Activated CD4-positive, CD25-positive, alpha-beta regulatory T cell treated with anti-CD3 and anti-CD28 coated beads, Interleukin-2, amount 50 U/mL, for 72 hours (primary cell): ENCODE measurements at regions not wholly inside any gene's neighbourhood (a gene's known extent, or its start where the extent isn't known, plus 50 kb on each side); places are given as distances from the start of the nearest gene placed in this dataset.

ENCODE experiments used
- DNase-seq: peaks from one replicate; pipeline ENCODE4 v3.0.0; 2021

DNA sequence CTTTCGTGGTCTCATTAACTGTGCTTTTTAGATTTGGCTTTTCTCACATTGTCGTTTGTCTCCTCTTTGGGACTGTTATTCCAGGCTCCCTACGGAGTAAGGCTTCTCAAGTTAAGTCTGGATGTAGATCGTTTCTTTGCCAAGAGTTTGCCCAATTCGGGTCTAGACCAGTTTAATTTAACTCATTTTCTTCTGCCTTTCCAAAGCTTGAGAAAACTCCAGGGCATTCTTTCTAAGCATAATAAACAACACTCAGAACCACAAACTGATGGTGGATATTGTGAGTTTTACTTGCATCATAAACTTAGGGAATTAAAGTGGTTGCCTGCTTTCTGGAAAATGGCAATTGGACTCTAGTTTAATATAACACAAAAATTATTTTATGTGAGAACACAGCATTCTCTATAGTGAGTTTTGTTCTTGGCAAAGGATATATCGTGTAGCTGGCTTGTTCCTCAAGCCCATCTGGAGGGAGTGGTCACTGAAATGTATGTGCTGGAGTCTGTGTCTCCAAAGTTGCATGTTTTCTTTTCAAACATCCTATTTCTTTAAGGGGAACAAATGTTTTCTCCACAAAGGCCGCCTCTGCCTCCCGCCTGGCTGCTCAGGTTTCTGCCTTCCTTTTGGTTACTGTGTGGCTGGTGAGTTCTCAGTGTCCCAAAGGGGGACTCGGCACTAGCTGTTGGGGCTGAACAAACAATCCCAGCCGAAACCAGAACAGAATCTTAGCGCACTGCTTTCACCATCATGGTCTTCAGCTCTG, 211.3 kb upstream of the FBN2 start:
- DNase-seq, result no peak

DNA sequence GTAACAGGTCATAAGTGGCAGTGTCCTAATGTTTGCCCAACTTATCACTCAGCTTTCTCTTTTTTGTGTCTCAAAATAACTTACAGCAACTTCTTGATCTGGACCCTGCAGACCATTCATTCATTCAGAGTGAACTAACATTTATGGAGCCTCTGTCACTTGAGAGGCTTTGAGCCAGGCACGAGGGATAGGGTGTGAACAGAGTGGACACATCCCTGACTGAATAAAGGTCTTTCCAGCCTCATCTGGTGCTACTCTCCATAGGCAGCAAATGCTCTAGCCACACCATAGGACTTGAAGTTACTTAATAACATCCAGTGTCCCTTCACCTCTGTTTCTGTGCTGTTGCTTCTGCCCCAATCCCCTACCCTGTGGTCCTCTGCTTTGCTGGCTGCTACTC, 212.1 kb upstream of the FBN2 start:
- no peak for DNase-seq

DNA sequence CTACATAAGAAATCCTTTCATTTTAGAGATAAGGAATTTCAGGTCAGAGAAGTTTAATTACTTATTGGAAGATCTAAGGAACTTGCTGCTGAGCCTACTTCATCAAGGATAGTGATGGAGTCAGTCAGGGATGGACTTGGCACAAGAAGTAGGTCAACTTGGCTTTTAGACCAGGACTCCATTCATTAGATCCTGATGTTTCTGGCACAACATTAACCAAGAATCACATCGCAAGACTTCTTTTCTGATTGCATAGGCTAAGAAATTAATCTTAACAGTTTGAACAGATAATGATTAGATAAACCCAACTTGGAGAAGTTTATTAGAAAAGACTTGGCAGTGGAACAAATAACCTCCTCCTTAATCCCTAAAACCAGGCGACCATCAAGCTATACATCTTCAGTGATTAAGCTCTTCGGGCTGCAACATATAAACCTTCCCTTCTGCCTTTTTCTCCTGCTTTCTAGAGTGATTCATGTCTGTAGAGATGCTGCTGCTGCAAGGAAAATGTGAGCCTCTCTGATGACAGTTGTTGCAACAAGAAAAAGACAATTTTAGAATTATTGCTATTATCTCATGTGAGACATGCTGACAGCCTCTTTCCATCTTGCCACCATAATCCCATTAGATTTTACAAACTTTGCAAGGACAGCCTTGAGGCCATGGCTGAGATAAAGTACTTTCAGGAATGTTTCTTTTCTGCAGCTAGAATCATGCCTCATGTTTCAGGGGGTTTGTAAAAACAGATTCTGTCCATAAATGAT, 207.9 kb upstream of the SLC27A6 start:
- DNase-seq, result no peak

DNA sequence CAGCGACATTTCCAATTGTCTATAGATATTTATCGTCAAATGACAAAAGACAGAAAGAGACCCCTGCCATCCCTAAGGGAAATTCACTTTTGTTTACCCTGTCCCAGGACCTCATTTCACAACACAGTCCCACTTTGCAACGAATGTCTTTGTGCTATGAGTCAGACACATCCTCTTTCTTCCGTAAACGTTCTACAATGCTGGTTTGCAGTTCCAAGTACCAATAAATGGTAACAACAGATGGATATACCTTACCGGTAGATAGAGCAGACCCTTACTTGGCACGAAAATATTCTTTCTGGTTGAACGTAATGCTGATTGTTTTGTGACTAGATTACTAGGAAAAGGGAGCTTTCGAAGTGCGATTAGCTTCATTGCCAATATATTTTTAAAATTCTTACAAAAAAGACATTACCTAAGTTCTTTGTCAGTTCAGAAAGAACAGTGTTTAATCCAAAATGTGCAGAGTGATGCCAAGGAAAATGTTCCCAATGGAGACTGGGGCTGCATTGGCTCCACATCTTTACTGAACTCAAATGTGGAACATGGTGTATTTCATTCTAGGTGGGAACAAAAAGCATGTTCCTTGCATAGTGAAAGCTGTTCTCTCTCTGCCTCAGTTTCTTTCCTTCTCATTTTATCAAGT, 202.5 kb upstream of the SLC27A6 start:
- DNase-seq, result no peak

DNA sequence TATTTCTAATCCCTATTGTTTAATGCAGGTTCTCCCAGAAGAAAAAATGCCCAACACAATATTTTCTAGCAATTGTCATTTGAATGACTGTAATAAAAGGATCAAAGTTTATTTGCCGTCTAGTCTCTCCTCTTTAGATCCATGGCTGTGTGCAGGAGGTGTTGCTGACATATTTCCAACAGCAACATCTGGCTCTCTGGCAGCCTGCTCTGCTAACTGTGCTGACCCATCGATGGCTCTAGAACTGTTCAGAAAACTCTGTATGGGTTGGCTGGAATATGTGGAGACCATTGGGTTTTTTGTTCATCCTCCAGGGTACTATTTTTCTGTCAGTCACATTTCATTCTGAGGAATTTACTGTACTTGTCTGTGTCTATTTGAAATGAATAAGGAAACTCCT, 202.0 kb upstream of the SLC27A6 start:
- DNase-seq, result no peak

DNA sequence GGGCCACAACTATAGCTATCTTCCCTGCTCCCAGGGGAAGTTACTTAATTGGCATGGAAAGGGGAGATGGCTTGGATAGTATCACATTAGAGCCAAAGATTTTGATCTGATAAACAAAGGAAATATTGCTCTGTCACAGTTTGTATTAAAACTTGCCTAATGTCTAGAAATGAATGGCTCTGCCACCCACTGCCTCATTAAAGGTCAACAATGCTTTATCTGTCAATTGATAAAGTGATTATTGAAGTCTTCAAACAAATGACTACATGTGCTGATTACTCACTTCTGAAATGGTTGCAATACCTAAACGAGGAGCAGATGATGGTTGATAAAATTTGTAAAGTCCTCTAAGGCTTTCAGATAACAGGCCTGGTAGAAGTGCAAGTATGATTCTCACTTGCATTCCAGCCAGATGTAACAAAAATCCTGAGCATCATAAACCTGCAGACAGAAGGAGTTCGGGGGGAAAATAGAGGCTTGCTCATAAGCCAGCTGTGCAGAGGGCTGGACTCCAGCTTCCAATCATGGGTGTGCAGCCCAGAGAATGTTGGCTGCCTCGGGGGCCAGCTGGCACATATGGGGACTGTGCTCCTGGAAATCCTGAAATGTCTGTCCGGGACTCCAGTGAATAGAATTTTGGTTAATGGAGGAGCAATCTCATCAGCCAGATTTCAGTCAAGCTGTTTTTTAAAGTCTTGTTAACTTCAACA, 200.5 kb upstream of the SLC27A6 start:
- no peak for DNase-seq

DNA sequence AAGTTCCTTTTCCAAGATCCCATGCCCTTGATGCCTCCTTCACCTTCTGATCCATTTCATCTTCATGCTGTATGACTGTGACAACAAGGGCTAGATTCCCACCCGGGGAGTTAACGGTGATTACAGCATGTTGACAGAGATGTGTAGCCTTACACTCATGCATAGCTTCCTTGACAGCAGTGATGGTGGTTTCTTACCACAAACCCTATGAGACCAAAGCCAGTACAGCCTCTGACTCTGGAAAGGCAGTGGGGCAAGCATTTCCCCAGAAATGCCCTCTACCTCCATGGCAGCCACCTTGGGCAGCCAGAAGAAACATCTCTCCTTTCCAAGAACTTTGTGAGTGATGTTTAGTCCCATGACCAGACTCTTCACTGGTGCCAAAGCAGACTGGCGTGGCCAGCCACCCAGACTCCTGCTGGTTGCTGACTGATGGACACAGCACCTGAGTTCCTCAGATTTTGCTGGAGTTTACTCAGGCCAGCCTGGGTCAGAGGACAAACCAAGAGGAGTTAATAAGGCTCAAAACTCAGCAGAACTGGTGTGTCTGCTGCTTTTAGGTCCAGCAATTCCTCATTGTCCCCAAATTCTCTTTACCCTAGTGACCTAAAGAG, 199.7 kb upstream of the SLC27A6 start:
- DNase-seq, result no peak

DNA sequence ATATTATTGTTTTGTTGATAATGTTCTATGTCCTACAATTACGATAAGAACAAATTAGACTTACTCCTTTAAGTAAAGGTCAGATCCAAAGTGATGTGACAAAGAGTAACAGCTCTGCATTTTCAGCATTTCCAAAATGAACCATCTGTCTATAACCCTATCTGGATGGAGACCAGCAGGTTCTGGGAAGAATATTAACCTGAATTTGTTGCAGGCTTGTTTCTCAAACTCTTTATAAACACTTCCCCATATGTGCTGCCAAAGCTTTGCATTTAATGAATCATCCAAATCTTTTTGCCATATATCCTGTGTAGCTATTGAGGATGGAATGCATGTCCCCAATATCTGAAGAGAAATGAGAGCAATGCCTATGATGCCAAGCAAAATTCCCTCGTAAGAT, 198.9 kb upstream of the SLC27A6 start:
- no peak for DNase-seq

DNA sequence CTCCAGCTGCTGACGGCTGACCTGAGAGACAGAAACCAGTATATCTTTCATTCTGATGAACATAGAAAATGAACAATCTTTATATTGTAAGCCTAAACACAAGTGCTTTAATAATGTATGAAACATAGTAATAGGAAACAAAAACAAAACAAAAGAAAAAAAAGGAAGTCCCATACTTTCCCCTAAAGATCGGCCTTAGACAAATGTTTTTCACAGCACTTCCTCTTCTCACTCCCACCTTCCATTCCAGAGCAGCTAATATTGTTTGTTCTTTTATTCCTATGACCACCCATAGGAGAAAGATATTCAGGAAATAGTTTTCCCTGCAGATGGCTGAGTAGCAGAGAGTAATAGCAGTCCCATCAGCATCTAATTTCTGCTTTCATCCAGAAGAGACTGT, 194.4 kb upstream of the SLC27A6 start:
- DNase-seq, result no peak

DNA sequence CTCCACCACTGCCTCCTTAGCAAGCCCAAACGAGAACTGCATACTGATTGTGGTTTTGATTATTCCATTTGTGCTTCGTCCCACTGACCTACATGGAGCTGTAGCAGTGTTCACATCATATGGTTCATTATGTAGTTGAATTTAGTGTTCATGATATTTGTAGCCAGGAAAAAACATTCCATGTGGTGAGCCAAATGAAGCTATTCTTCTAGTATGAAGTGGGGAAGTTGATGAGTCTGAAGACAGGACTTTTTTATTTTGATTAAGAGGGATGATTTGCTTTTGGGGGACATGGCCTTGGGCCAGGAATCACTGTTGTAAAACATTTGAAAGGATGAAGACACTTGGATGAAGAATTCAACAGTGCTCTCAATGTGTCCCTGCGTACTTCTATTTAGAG, 192.9 kb upstream of the SLC27A6 start:
- DNase-seq, result no peak

DNA sequence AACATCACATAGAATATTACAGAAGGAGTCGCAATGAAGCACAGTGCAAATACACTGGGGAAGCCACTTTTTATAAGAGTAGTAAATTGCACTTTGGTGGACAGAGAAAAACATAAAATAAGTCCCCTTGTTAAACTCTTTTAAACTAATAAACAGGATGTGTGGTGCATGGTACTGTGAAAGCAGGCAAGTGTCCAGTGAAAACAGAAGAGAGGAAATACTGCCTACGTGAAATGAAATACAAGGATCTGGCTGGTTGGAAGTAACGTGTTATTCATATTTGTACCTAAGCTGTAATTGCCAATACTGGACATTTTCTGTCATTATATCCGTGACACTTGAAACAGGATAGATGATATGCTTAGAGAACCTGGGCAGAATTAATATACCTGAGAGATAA, 191.9 kb upstream of the SLC27A6 start:
- DNase-seq, result no peak

DNA sequence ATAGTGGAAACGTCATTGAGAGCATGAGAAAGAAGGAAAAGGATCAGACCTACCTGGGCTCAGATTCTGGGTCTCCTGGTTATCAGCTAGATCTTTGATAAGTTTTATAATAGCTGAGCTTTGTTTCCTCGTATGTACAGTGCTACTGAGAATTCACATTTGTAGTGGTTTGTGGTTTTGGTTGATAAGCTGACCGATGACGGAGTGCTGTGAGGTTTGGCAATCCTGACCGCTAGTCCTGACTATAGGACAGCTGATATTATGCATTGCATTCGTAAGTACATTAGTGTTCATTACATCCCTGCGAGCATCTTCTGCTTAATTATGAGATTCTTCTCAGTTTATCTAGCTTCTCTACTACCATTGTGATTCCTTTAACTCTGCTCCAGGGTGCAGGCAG, 190.7 kb upstream of the SLC27A6 start:
- no peak for DNase-seq

DNA sequence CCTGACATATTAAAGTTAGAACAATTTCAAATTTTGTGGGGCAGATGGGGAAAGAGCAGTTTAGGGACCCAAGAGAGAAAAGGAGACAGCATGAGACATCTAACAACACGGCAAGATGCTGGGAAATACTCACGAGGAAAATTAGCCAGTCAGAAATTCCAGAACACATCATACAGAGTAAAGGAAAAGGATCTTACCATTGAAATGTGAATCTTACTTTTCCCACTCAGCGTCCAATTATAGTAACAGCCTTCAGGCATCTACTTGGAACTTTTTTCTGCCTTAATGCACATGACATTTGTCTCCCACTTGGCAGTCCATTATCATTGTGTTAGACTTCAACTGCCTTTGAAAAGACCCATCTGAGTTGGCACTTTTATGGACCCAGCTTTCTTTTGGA, 189.7 kb upstream of the SLC27A6 start:
- DNase-seq, result no peak

DNA sequence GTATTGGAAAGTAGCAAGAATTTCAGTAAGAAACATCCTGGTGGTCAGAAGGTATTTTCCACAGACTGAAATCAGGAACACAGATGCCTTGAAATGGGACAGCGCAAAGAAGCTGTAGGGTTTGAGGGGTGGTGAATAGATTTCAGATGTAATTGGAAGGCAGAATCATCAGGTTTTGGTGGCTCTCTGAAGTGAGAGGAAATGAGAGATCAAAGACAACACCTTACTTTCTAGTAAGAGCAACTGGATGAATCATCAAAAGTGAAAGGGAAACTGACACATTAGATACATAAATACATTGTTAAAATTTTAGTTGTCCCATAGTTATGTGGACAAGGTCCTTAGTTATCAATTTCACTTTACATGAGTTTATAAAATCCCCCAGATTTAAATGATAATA, 188.2 kb upstream of the SLC27A6 start:
- no peak for DNase-seq

DNA sequence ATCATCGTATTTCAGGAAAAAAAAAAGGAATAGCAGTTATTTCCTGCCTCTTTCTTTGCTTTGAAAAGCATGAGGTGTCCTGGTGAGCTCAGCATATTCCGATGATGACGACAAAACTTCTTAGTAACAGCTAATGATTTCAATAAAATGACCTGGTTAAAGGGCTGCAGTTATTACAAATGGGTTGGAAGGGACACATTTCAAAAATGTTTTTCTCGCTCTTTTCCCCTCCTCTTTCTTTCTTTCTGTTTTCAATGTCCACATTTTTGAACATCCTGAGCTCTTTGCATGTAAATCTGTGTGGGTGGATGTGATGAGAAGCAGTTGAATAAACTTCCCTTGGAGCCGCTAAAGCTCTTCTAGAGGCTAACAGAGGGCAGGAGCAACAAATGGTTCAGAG, 186.8 kb upstream of the SLC27A6 start:
- no peak for DNase-seq

DNA sequence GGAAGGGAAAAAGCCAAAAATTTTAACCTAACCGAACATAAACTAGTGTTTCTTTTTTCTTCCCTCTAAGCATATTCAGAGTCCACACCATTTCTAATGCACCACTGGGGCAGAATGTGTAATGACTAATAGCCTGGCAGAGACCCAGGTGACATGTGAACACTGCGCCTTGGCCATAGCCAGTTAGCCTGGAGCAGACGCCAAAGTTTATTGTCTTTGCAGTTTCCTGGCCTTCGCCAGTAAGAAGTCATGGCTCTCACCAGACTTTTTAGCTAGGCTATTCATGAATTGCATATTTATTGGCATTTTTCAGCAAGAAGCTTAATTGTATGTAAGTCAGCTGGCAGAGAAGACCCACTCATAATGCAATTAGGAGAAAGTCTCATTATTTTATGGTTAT, 182.8 kb upstream of the SLC27A6 start:
- DNase-seq, result no peak

DNA sequence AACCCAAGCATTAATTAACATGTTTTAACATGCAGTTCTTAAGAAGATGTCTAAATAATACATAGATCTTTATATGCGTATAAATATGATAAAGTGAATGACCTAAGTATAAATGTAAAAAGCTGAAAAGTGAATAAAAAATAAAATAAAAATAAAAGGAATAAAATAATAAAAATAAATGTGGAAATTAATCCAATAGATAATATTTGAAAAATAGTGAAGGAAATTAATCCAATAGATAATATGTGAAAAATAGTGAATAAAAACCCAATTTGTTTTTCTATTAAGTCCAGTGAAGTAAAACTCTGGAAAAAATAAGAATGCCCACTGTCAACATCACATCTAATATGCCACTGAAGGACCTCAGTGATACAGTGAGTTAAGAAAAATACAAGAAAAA, 180.6 kb upstream of the SLC27A6 start:
- DNase-seq, result no peak

DNA sequence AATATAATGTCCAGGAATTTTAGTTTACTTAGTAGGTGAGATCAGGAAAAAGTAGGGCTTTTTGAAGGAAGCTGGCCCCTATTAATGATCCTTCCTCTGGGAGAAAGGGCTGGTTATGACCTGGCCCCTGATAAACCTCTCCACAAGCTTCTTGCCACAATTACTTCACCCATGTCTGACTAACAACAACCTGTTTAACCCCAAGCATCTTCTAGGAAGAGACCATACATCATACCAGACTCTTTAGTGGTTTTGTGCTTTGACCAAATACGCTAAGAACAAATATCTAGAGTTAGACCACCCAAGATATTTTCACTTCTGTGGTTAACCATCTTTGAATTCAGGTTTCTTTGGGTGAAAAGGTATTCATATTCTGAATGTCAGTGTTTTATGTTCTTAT, 174.0 kb upstream of the SLC27A6 start:
- DNase-seq, result no peak

DNA sequence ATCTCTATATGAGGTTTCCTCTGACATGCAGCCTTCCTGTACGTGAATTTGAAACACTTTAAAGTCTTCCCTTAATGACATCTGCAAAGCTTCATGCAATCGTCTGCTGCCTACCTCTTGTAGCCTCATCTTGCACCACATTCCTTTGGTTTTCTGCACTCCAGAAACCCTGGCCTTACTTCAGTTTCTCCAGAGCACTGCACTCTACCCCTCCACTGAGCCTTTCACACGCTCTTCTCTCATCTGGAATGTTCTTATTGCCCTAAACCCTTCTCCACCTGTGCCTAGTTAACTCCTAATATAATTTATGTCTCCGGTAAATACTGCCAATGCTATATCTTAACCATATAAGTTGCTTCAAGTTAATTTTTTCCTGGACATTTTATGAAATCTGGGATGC, 168.8 kb upstream of the SLC27A6 start:
- DNase-seq, result no peak

DNA sequence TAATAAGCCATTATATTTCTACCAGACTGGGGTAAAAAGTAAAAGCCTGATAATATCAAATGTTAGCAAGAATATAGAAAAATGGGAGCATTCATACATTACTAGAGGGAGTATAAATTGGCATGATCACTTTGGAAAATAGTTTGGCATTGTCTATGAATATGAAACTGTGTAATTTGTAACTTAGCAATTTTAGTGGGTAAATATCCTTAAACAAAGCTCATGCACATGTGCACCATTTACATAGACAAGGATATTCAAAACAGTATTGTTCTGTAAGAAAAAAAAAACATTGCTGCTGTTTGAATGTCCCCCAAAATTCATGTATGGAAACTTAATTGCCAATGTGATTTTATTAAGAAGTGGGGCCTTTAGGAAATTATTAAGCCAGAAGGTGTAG, 166.4 kb upstream of the SLC27A6 start:
- no peak for DNase-seq

DNA sequence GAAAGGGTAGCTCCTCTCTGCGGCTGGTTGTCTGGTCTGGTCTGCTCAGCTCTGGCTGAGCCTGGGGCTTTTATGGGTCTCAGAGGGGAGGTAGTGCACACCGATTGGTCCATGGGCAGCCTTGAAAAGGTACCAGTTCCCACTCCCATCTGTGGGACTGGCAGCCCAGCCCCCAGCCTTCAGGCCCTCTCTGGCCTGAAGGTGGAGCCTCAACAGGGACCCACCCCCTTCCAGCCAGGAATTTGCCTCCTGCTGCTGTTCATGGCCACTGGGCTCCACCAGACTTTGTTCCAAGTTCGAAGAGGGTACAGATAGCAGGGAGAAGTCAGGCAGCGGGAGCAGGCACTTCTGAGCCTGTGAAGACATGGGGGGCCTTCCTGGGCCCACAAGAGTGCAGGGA, 165.3 kb upstream of the SLC27A6 start:
- DNase-seq, result no peak

DNA sequence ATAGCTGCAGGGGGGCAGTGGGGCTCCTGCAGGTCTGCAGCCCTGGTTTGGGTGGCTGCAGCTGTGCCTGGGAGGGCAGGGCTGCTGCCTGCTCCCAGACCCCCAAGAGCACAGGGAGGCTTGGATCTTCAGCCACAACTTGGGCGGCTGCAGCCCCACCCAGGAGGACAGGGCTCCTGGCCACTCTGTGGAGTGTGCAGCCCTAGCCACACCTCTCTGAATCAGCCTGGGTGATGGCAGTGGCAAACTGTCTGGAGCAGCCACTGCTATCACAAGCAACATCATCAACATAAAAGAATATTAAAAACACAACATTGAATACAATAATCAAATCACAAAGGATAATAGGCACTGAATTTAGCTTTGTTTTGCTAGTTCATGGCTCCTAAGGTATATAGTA, 164.9 kb upstream of the SLC27A6 start:
- DNase-seq, result no peak
